GM12873 (cell line): ENCODE measurements at regions not wholly inside any gene's neighbourhood (a gene's known extent, or its start where the extent isn't known, plus 50 kb on each side); places are given as distances from the start of the nearest gene placed in this dataset.

ENCODE experiments used
- TF ChIP-seq, protein P1 (sequence below): IDR thresholded peaks from 2 replicates; pipeline ENCODE4 v1.5.1; 2012; ENCODE audit warnings: low read depth, mild to moderate bottlenecking, moderate library complexity, low read length, control low read depth; ENCODE audit not compliant: insufficient read depth; ENCODE audit errors: missing control alignments

DNA sequence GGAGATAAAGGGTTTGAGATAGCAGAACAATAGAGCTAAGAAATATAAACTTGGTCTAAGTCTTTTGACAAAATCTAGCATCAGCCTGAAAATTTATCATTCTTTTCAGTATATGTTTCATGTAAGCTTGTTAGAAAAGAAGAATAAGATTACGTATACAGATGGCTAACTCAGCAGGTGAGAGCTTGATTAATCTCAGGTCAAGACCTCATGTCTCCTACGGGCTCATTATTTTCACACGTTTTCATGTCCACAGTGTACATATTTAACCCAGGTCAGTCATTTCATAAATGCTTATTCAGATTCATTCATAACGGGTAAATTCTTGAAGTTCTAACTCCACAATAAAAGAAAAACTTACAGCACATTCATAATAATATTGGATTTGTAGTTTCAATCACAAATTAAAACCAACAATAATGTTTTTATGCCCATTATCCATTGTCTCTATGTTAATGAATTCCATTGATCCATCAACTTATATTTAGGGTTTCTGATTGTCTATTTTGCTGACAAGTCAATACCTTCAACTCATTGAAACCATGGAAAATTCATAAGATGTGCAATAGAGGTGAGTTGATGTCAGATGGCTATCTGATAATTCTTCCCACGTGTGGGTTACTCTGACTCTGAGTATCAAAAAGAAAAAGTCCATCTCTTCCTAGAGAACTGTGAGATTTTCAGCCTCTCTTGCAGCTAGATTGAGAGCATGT is 102.6 kb downstream of the CASP12 start:
- TF ChIP-seq, protein P1, sequence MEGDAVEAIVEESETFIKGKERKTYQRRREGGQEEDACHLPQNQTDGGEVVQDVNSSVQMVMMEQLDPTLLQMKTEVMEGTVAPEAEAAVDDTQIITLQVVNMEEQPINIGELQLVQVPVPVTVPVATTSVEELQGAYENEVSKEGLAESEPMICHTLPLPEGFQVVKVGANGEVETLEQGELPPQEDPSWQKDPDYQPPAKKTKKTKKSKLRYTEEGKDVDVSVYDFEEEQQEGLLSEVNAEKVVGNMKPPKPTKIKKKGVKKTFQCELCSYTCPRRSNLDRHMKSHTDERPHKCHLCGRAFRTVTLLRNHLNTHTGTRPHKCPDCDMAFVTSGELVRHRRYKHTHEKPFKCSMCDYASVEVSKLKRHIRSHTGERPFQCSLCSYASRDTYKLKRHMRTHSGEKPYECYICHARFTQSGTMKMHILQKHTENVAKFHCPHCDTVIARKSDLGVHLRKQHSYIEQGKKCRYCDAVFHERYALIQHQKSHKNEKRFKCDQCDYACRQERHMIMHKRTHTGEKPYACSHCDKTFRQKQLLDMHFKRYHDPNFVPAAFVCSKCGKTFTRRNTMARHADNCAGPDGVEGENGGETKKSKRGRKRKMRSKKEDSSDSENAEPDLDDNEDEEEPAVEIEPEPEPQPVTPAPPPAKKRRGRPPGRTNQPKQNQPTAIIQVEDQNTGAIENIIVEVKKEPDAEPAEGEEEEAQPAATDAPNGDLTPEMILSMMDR, result no peak

DNA sequence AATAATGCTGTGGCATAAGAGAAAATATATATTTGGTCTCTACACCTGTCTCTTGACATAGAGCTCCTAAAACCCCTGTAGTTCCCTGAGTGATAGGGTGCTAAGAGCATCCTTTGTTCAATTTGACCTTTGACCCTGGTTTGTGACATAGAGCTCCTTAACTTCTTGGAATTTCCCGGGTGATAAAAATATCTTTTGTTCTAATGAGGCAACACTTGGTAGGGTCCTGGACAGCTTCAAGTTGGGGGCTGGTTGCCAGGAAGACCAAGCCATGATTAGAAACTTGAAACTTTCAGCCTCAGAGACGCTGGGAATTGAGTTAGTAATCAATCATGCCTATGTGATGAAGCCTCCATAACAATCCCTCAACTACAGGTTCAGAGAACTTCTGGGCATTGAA is 105.4 kb downstream of the CASP12 start:
- TF ChIP-seq, protein P1, result no peak

DNA sequence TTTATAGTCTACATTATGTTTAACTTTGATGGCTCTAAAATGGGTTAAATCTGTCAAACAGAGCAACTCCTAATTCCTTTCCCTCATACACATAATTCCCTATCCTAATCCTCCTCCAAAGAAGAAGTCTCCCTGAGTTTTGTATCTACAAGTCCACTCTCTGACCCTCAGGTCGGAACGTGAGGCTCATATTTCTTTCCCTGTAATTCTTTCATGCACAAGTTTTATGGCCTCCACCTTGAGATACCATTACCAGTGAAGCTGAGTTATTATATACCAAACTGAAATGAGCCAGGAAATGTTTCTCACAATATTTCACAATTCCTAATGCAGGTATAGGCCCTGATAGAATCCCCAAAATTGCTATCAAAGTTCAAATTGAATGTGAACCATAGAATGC is 106.4 kb downstream of the CASP12 start:
- TF ChIP-seq, protein P1, result no peak

DNA sequence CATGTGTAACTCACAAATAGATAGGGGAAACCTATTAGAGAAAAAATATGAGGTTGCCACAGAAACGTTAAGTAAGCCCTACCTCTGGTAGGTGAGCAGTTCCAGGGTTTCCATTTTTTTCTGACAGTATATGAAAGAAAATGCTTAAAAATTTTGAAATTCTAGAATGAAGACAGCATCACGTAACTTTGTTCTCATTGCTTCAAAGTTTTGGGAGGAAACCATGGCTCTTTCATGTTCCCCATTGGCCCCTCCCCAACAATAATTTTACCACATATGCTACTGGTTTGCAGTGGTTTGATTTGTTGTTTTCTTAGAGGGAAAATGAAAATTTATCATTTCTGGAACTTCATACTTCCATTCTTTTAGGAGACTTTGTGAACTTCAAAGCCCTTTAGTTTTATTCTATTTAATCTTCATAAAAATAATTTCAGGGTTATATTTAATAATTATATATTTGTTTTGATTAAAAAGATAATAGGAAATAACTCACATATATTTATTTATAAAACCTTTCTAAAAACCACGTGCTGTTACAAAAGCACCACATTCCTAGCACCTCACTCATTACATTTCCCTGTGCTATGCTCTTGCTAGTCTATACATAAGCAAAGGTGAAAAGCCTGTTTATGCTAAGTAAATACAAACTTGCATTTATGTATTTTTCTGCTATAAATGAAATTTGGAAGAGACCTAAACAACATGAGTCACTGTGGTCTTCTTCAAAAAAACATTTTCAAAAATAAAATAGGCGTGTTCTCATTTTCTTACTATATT is 113.4 kb downstream of the CASP12 start:
- TF ChIP-seq, protein P1, result no peak

DNA sequence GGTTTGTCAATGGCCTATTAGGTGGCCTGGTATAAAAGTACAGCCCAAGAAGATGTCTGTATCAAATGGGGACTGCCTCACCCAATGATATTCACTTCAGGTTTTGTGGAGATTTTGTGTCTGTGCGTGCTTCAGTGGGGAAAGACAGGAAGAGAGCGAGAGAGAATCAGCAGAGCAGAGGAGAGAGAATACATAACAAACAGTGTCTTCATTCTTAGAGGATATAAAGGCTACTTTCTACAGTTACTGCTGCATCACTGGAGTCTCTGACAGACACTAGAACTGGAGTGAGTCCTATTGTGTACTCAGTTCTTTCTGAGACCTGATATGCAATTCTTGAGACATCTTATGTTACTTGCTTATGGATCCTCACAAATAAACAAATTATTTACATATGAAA is 115.0 kb downstream of the CASP12 start:
- TF ChIP-seq, protein P1, result no peak

DNA sequence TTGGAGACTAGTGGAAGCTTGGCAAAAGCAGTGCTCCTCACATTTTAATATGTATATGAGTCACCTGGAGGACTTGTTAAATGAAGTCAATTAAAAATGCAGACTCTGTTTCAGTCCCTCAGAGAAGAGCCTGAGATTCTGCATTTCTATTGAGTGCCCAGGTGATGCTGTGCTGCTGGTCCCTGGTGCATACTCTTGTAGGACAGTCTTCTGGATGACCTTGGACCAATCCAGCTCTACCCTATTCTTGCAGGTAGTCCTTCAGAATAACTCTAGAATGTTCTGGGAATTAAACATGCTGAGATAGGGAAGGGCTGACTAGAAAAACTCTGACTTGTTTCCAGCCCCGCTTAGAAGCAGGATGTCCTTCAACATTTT is 115.9 kb downstream of the CASP12 start:
- TF ChIP-seq, protein P1, result no peak

DNA sequence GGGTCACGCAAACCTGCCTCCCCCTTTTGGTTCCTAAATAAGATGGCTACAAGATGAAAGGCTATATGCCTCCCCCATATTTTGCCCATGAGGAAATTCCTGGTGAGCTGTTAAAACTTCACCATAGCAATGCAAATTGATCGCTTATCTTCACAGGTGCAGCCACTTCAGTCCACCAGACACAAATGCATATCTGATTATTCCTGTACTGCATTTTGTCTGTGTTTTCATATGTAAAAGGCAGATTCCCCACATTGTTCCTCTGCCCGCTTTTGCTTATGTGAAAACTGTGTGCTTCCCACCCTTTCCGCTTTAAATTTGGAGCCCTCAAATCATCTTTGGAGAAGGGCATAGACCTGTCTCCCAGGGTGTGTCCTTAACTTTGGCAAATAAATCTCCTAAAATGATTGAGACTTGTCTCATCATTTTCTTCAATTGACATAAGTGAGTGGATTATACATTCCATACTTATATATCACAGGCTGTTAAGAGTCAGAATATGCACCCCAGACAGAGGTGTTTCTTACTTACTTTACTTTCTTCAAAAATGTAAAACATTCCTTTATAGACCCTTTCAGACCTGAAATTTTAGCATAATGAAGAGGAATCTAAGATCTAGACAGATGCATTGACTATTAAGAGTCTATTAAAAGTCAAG is 116.4 kb downstream of the CASP12 start:
- TF ChIP-seq, protein P1, result no peak
